HUES6 (cell line): ENCODE measurements at regions not wholly inside any gene's neighbourhood (a gene's known extent, or its start where the extent isn't known, plus 50 kb on each side); places are given as distances from the start of the nearest gene placed in this dataset.
A peak's percentile ranks its signal among the peaks of the same experiment; 100 is the strongest.

Experiments used
- H3K27ac ChIP-seq: 2 replicates; pipeline ENCODE4 v1.7.0; 2013; ENCODE audit warnings: low read depth, mild to moderate bottlenecking, low read length, inconsistent platforms
- H3K27me3 ChIP-seq: 2 replicates; pipeline ENCODE4 v1.6.1; 2013; ENCODE audit warnings: low read length; ENCODE audit not compliant: control insufficient read depth, insufficient read depth
- H3K36me3 ChIP-seq: 2 replicates; pipeline ENCODE4 v1.6.1; 2013; ENCODE audit warnings: low read length; ENCODE audit not compliant: control insufficient read depth, insufficient read depth
- H3K4me1 ChIP-seq: 2 replicates; pipeline ENCODE4 v1.6.1; 2013; ENCODE audit warnings: low read length; ENCODE audit not compliant: control insufficient read depth, insufficient read depth
- H3K4me3 ChIP-seq: 2 replicates; pipeline ENCODE4 v1.5.1; 2013; ENCODE audit warnings: low read depth, low read length
- H3K9ac ChIP-seq: one replicate; pipeline ENCODE4 v1.6.1; 2013; ENCODE audit warnings: mild to moderate bottlenecking, low read length
- H3K9me3 ChIP-seq: 2 replicates; pipeline ENCODE4 v1.6.1; 2013; ENCODE audit warnings: low read depth, low read length; ENCODE audit not compliant: control insufficient read depth, insufficient read depth

- Histone ChIP-seq H3K27ac (peak overlapping the region; percentile 80), H3K4me3 (peak overlapping the region; percentile 29; the same call in 1 of the 2 replicates), H3K9me3 (no peaks in the 10 kb centered on the region), H3K4me1 (peaks cover 33% of the 10 kb centered on the region), H3K9ac (peak overlapping the region; percentile 76), H3K27me3 (no peaks in the 10 kb centered on the region), H3K36me3 (no peaks in the 10 kb centered on the region)
Observed at GRCh38 chr14:98819132-98819866, 452.7 kb downstream of the BCL11B start.

GRCh38 chr14:98819867-98820206 is 452.2 kb downstream of the BCL11B start:
- Histone ChIP-seq H3K9ac (peak overlapping the region; percentile 76), H3K27ac (peak overlapping the region; percentile 80), H3K4me3 (peak overlapping the region; percentile 29), H3K36me3 (no peaks in the 10 kb centered on the region), H3K9me3 (no peaks in the 10 kb centered on the region), H3K27me3 (no peaks in the 10 kb centered on the region), H3K4me1 (peaks cover 33% of the 10 kb centered on the region)

- peaks cover 30% of the 10 kb centered on the region for H3K4me1 ChIP-seq
- H3K36me3 ChIP-seq = no peaks in the 10 kb centered on the region
- H3K27me3 ChIP-seq = no peaks in the 10 kb centered on the region
- H3K4me3 ChIP-seq = no peak overlapping the region
- H3K9ac ChIP-seq = no peak overlapping the region
- H3K9me3 ChIP-seq = no peaks in the 10 kb centered on the region
- H3K27ac ChIP-seq = no peak overlapping the region
Observed at GRCh38 chr14:98822917-98823316, 449.1 kb downstream of the BCL11B start.

- no peak overlapping the region for H3K4me3 ChIP-seq
- H3K9ac ChIP-seq = no peak overlapping the region
- peaks cover 8% of the 10 kb centered on the region; the same call in 1 of the 2 replicates for H3K9me3 ChIP-seq
- H3K36me3 ChIP-seq = no peaks in the 10 kb centered on the region
- no peaks in the 10 kb centered on the region for H3K27me3 ChIP-seq
- no peaks in the 10 kb centered on the region for H3K4me1 ChIP-seq
- H3K27ac ChIP-seq = no peak overlapping the region
Observed at GRCh38 chr14:98826618-98827017, 445.4 kb downstream of the BCL11B start.

- Histone ChIP-seq H3K4me1 (no peaks in the 10 kb centered on the region), H3K36me3 (no peaks in the 10 kb centered on the region), H3K27me3 (no peaks in the 10 kb centered on the region), H3K4me3 (no peak overlapping the region), H3K9me3 (peaks cover 24% of the 10 kb centered on the region), H3K27ac (no peak overlapping the region), H3K9ac (no peak overlapping the region)
Observed at GRCh38 chr14:98834119-98834518, 437.9 kb downstream of the BCL11B start.

GRCh38 chr14:98835051-98835824 is 436.8 kb downstream of the BCL11B start:
- Histone ChIP-seq H3K4me1 (no peaks in the 10 kb centered on the region), H3K36me3 (no peaks in the 10 kb centered on the region), H3K9me3 (peaks cover 16% of the 10 kb centered on the region), H3K27me3 (no peaks in the 10 kb centered on the region), H3K4me3 (no peak overlapping the region), H3K27ac (no peak overlapping the region), H3K9ac (no peak overlapping the region)

GRCh38 chr14:98835825-98836100 is 436.2 kb downstream of the BCL11B start:
- H3K27ac ChIP-seq = no peak overlapping the region

GRCh38 chr14:98840091-98840490 is 431.9 kb downstream of the BCL11B start:
- Histone ChIP-seq H3K9me3 (peaks cover 14% of the 10 kb centered on the region), H3K4me3 (no peak overlapping the region), H3K4me1 (no peaks in the 10 kb centered on the region), H3K9ac (no peak overlapping the region), H3K36me3 (no peaks in the 10 kb centered on the region), H3K27ac (no peak overlapping the region), H3K27me3 (no peaks in the 10 kb centered on the region)

More at GRCh38 chr14:98835825-98836100, 436.2 kb downstream of the BCL11B start:
- H3K9me3 ChIP-seq = peaks cover 16% of the 10 kb centered on the region
- no peaks in the 10 kb centered on the region for H3K27me3 ChIP-seq
- no peaks in the 10 kb centered on the region for H3K4me1 ChIP-seq
- no peak overlapping the region for H3K9ac ChIP-seq
- H3K4me3 ChIP-seq = no peak overlapping the region
- H3K36me3 ChIP-seq = no peaks in the 10 kb centered on the region

GRCh38 chr14:98840511-98840910 is 431.5 kb downstream of the BCL11B start:
- Histone ChIP-seq H3K9me3 (peaks cover 10% of the 10 kb centered on the region), H3K27me3 (no peaks in the 10 kb centered on the region), H3K4me1 (no peaks in the 10 kb centered on the region)

GRCh38 chr14:98844456-98844855 is 427.5 kb downstream of the BCL11B start:
- H3K27ac ChIP-seq = no peak overlapping the region
- no peaks in the 10 kb centered on the region for H3K9me3 ChIP-seq
- H3K36me3 ChIP-seq = no peaks in the 10 kb centered on the region
- H3K4me1 ChIP-seq = no peaks in the 10 kb centered on the region
- no peak overlapping the region for H3K4me3 ChIP-seq
- no peak overlapping the region for H3K9ac ChIP-seq
- no peaks in the 10 kb centered on the region for H3K27me3 ChIP-seq

More at GRCh38 chr14:98840511-98840910, 431.5 kb downstream of the BCL11B start:
- Histone ChIP-seq H3K4me3 (no peak overlapping the region), H3K9ac (no peak overlapping the region), H3K27ac (no peak overlapping the region), H3K36me3 (no peaks in the 10 kb centered on the region)
